H1 (cell line): ENCODE measurements at regions not wholly inside any gene's neighbourhood (a gene's known extent, or its start where the extent isn't known, plus 50 kb on each side); places are given as distances from the start of the nearest gene placed in this dataset.

ENCODE experiments used
- HDAC2 ChIP-seq, 2 experiments: fragments of 300-600 bp in 1 of 2; sonication (generic) in 1 of 2; IDR thresholded peaks; 2 replicates each; pipeline ENCODE4 v1.6.1; 2011 to 2012; ENCODE audit warnings: low read depth in 2 of 2, low read length in 2 of 2, mild to moderate bottlenecking in 2 of 2, moderate library complexity in 2 of 2, borderline replicate concordance in 1 of 2, inconsistent platforms in 1 of 2
- SUZ12 ChIP-seq: fragments of 200-600 bp; sonication (generic); IDR thresholded peaks from 2 replicates; pipeline ENCODE4 v1.6.1; 2012; ENCODE audit warnings: mild to moderate bottlenecking, inconsistent platforms, low read length, moderate library complexity, mixed read lengths

GRCh38 chr11:114977651-114978050 lies 299.3 kb downstream of the NXPE2 start (continued):
- TF ChIP-seq SUZ12 (no peak), HDAC2 (IDR thresholded peaks at IDR 0.05; ENCODE audit: borderline replicate concordance in 1 of 2, low read depth in 2 of 2, low read length in 2 of 2) (no peak)
- TF ChIP-seq, all 59 proteins: peak for 0
